Activated CD4-positive, alpha-beta memory T cell treated with anti-CD3 and anti-CD28 coated beads, Interleukin-2, amount 10 ng/mL, durations not matched to agents 7 days and 5 days (primary cell): ENCODE measurements at regions not wholly inside any gene's neighbourhood (a gene's known extent, or its start where the extent isn't known, plus 50 kb on each side); places are given as distances from the start of the nearest gene placed in this dataset.
"Not testable (repeated sequence)": the region's sequence is repeated elsewhere in the genome, so short reads cannot be mapped to it uniquely, and the experiment has no call there.

Experiments
- CTCF ChIA-PET: fragments of 350-600 bp; sonication (Branson Sonifier 250); formaldehyde crosslinking; loops from one replicate; lab custom pipeline; 2021; ENCODE audit warnings: antibody characterized with exemption, inconsistent platforms; lab: Charles Lee
- POLR2A ChIA-PET: fragments of 350-600 bp; sonication (Branson Sonifier 250); formaldehyde crosslinking; loops from one replicate; lab custom pipeline; 2021; ENCODE audit warnings: antibody characterized with exemption; lab: Charles Lee
- DNase-seq: peaks from one replicate; pipeline ENCODE4 v3.0.0-alpha.2; 2020
- H3K27ac Mint-ChIP-seq: one replicate; pipeline ENCODE4 v1.8.0; 2021; ENCODE audit warnings: mild to moderate bottlenecking, mixed read lengths
- H3K27me3 Mint-ChIP-seq: one replicate; pipeline ENCODE4 v1.8.0; 2021; ENCODE audit warnings: mixed read lengths
- H3K36me3 Mint-ChIP-seq: one replicate; pipeline ENCODE4 v1.8.0; 2021; ENCODE audit warnings: low read depth, mixed read lengths
- H3K4me1 Mint-ChIP-seq: one replicate; pipeline ENCODE4 v1.8.0; 2021; ENCODE audit warnings: mixed read lengths
- H3K4me3 Mint-ChIP-seq: one replicate; pipeline ENCODE4 v1.8.0; 2021; ENCODE audit warnings: mild to moderate bottlenecking, mixed read lengths
- H3K9me3 Mint-ChIP-seq: one replicate; pipeline ENCODE4 v1.8.0; 2021; ENCODE audit warnings: mixed read lengths

- no peaks in the 10 kb centered on the region for H3K9me3 Mint-ChIP-seq
- DNase-seq = no peak
- CTCF ChIA-PET = interaction anchor here (1.0 to 2.0 kb wide), 6 partner anchors 9 to 135 kb away, joined by 3 to 8 read pairs (median 6); no protein-coding TSS in a partner anchor
- H3K27ac Mint-ChIP-seq = peak overlapping the region; percentile 64
- peaks cover 78% of the 10 kb centered on the region for H3K4me1 Mint-ChIP-seq
- H3K4me3 Mint-ChIP-seq = peak overlapping the region; percentile 34
- POLR2A ChIA-PET = interaction anchor here (0.5 to 3.8 kb wide), 8 partner anchors 9 to 126 kb away, joined by 3 to 19 read pairs (median 4); no protein-coding TSS in a partner anchor
- H3K36me3 Mint-ChIP-seq = peaks cover 43% of the 10 kb centered on the region
- H3K27me3 Mint-ChIP-seq = no peaks in the 10 kb centered on the region
These were observed 296.4 kb upstream of the MKLN1 start for GRCh38 chr7:131031099-131031868.

GRCh38 chr7:131032786-131033185, 294.9 kb upstream of the MKLN1 start:
- ChIA-PET POLR2A (interaction anchor here (0.6 to 2.9 kb wide), 6 partner anchors 9 to 119 kb away, joined by 3 to 8 read pairs (median 3); no protein-coding TSS in a partner anchor), CTCF (interaction anchor here (0.7 to 2.0 kb wide), 5 partner anchors 9 to 220 kb away, joined by 3 to 8 read pairs (median 5); no protein-coding TSS in a partner anchor)
- Mint-ChIP-seq H3K4me3 (no peak overlapping the region), H3K36me3 (peaks cover 38% of the 10 kb centered on the region), H3K27ac (peak overlapping the region; percentile 0), H3K4me1 (peaks cover 71% of the 10 kb centered on the region), H3K27me3 (no peaks in the 10 kb centered on the region), H3K9me3 (no peaks in the 10 kb centered on the region)
- no peak for DNase-seq

GRCh38 chr7:131034166-131034881, 293.4 kb upstream of the MKLN1 start:
- ChIA-PET CTCF (interaction anchor here (1.1 kb wide), 1 partner anchor 80 kb away, joined by 3 read pairs; no protein-coding TSS in a partner anchor), POLR2A (interaction anchor here (2.9 kb wide), 1 partner anchor 74 kb away, joined by 8 read pairs; no protein-coding TSS in a partner anchor)
- H3K27ac Mint-ChIP-seq = peak overlapping the region; percentile 5

GRCh38 chr7:131035088-131035770, 292.4 kb upstream of the MKLN1 start:
- H3K4me3 Mint-ChIP-seq = no peak overlapping the region
- POLR2A ChIA-PET = no interaction called here
- H3K27me3 Mint-ChIP-seq = no peaks in the 10 kb centered on the region
- DNase-seq = no peak
- H3K9me3 Mint-ChIP-seq = no peaks in the 10 kb centered on the region
- peaks cover 26% of the 10 kb centered on the region for H3K36me3 Mint-ChIP-seq
- no peak overlapping the region for H3K27ac Mint-ChIP-seq
- peaks cover 67% of the 10 kb centered on the region for H3K4me1 Mint-ChIP-seq
- CTCF ChIA-PET = interaction anchor here (0.9 to 1.0 kb wide), 2 partner anchors 26 to 54 kb away, joined by 3 to 4 read pairs; no protein-coding TSS in a partner anchor

More at GRCh38 chr7:131034166-131034881, 293.4 kb upstream of the MKLN1 start:
- peaks cover 68% of the 10 kb centered on the region for H3K4me1 Mint-ChIP-seq
- no peak for DNase-seq
- H3K27me3 Mint-ChIP-seq = no peaks in the 10 kb centered on the region
- H3K4me3 Mint-ChIP-seq = no peak overlapping the region
- H3K9me3 Mint-ChIP-seq = no peaks in the 10 kb centered on the region
- peaks cover 34% of the 10 kb centered on the region for H3K36me3 Mint-ChIP-seq

- ChIA-PET CTCF (interaction anchor here (1.1 to 4.4 kb wide), 4 partner anchors 15 to 140 kb away, joined by 3 to 57 read pairs (median 28); no protein-coding TSS in a partner anchor), POLR2A (interaction anchor here (0.7 to 1.4 kb wide), 5 partner anchors 56 to 144 kb away, joined by 3 to 4 read pairs (median 3); no protein-coding TSS in a partner anchor)
- peaks cover 60% of the 10 kb centered on the region for H3K4me1 Mint-ChIP-seq
- no peak for DNase-seq
- H3K27ac Mint-ChIP-seq = no peak overlapping the region
- no peak overlapping the region for H3K4me3 Mint-ChIP-seq
- H3K9me3 Mint-ChIP-seq = no peaks in the 10 kb centered on the region
- no peaks in the 10 kb centered on the region for H3K27me3 Mint-ChIP-seq
- peaks cover 28% of the 10 kb centered on the region for H3K36me3 Mint-ChIP-seq
These were observed 289.5 kb upstream of the MKLN1 start for GRCh38 chr7:131038153-131038552.

GRCh38 chr7:131039355-131039762, 288.3 kb upstream of the MKLN1 start:
- no peak overlapping the region for H3K4me3 Mint-ChIP-seq
- no peak overlapping the region for H3K27ac Mint-ChIP-seq
- H3K9me3 Mint-ChIP-seq = no peaks in the 10 kb centered on the region
- no peak for DNase-seq
- peaks cover 26% of the 10 kb centered on the region for H3K36me3 Mint-ChIP-seq
- H3K4me1 Mint-ChIP-seq = peaks cover 53% of the 10 kb centered on the region
- no peaks in the 10 kb centered on the region for H3K27me3 Mint-ChIP-seq
- CTCF ChIA-PET = interaction anchor here (0.9 to 4.4 kb wide), 29 partner anchors 9 to 473 kb away, joined by 3 to 57 read pairs (median 6); no protein-coding TSS in a partner anchor
- POLR2A ChIA-PET = interaction anchor here (0.9 to 2.4 kb wide), 11 partner anchors 8 to 126 kb away, joined by 3 to 17 read pairs (median 5); no protein-coding TSS in a partner anchor

- CTCF ChIA-PET = interaction anchor here (0.8 to 4.4 kb wide), 43 partner anchors 9 to 473 kb away, joined by 3 to 57 read pairs (median 4); no protein-coding TSS in a partner anchor
- Mint-ChIP-seq H3K27ac (no peak overlapping the region), H3K36me3 (peaks cover 22% of the 10 kb centered on the region), H3K4me1 (peaks cover 49% of the 10 kb centered on the region), H3K9me3 (no peaks in the 10 kb centered on the region), H3K4me3 (no peak overlapping the region), H3K27me3 (no peaks in the 10 kb centered on the region)
- POLR2A ChIA-PET = interaction anchor here (0.9 to 2.4 kb wide), 17 partner anchors 9 to 146 kb away, joined by 3 to 17 read pairs (median 5); no protein-coding TSS in a partner anchor
- no peak for DNase-seq
These were observed 287.8 kb upstream of the MKLN1 start for GRCh38 chr7:131039836-131040235.

GRCh38 chr7:131040467-131040932, 287.2 kb upstream of the MKLN1 start:
- CTCF ChIA-PET = interaction anchor here (0.6 to 4.4 kb wide), 47 partner anchors 8 to 1030 kb away, joined by 3 to 57 read pairs (median 4); no protein-coding TSS in a partner anchor
- Mint-ChIP-seq H3K9me3 (no peaks in the 10 kb centered on the region), H3K27ac (no peak overlapping the region), H3K36me3 (peaks cover 25% of the 10 kb centered on the region), H3K4me1 (peaks cover 47% of the 10 kb centered on the region), H3K27me3 (no peaks in the 10 kb centered on the region), H3K4me3 (no peak overlapping the region)
- POLR2A ChIA-PET = interaction anchor here (0.7 to 2.4 kb wide), 20 partner anchors 9 to 147 kb away, joined by 3 to 17 read pairs (median 4); no protein-coding TSS in a partner anchor
- peak; percentile 52 for DNase-seq

GRCh38 chr7:131041012-131041695, 286.5 kb upstream of the MKLN1 start:
- not testable (repeated sequence) for DNase-seq, H3K27ac Mint-ChIP-seq, H3K27me3 Mint-ChIP-seq, H3K9me3 Mint-ChIP-seq, H3K4me3 Mint-ChIP-seq
- Mint-ChIP-seq H3K4me1 (peaks cover 50% of the 10 kb centered on the region), H3K36me3 (peaks cover 30% of the 10 kb centered on the region)
- ChIA-PET POLR2A (interaction anchor here (0.7 to 2.4 kb wide), 16 partner anchors 10 to 148 kb away, joined by 3 to 17 read pairs (median 5); no protein-coding TSS in a partner anchor), CTCF (interaction anchor here (0.6 to 4.4 kb wide), 34 partner anchors 8 to 1031 kb away, joined by 3 to 57 read pairs (median 4); no protein-coding TSS in a partner anchor)

GRCh38 chr7:131042269-131043160, 285.2 kb upstream of the MKLN1 start:
- ChIA-PET POLR2A (interaction anchor here (0.6 to 1.6 kb wide), 3 partner anchors 18 to 97 kb away, joined by 3 to 4 read pairs (median 3); no protein-coding TSS in a partner anchor), CTCF (interaction anchor here (1.0 to 1.6 kb wide), 5 partner anchors 10 to 61 kb away, joined by 3 to 5 read pairs (median 5); no protein-coding TSS in a partner anchor)
- Mint-ChIP-seq H3K4me3 (no peak overlapping the region), H3K27ac (no peak overlapping the region), H3K36me3 (peaks cover 39% of the 10 kb centered on the region), H3K27me3 (no peaks in the 10 kb centered on the region), H3K9me3 (peaks cover 3% of the 10 kb centered on the region), H3K4me1 (peaks cover 52% of the 10 kb centered on the region)
- DNase-seq = no peak
